ENCODE measurements at regions not wholly inside any gene's neighbourhood (a gene's known extent, or its start where the extent isn't known, plus 50 kb on each side); places are given as distances from the start of the nearest gene placed in this dataset.

GRCh38 chr3:44077267-44077666 is 164.4 kb upstream of the TOPAZ1 start:
- TF ChIP-seq CTCF (IDR thresholded peaks at IDR 0.05; ENCODE audit: poor library complexity) (peak; percentile 34), EZH2 (IDR thresholded peaks at IDR 0.05; ENCODE audit: borderline replicate concordance) (no peak)

Data from hepatocyte (in vitro differentiated cells).